Islet of Langerhans (tissue), 1 donor: ENCODE measurements at regions not wholly inside any gene's neighbourhood (a gene's known extent, or its start where the extent isn't known, plus 50 kb on each side); places are given as distances from the start of the nearest gene placed in this dataset.
A peak's percentile ranks its signal among the peaks of the same experiment; 100 is the strongest.

ENCODE experiments used
- FAIRE-seq: peaks from one replicate; lab custom pipeline; 2011; peaks lifted over from hg19 to GRCh38; lab: Jason Lieb, UNC

- FAIRE-seq = no peak
These were observed 161.7 kb downstream of the PLPP3 start for GRCh38 chr1:56417646-56418045.

DNA sequence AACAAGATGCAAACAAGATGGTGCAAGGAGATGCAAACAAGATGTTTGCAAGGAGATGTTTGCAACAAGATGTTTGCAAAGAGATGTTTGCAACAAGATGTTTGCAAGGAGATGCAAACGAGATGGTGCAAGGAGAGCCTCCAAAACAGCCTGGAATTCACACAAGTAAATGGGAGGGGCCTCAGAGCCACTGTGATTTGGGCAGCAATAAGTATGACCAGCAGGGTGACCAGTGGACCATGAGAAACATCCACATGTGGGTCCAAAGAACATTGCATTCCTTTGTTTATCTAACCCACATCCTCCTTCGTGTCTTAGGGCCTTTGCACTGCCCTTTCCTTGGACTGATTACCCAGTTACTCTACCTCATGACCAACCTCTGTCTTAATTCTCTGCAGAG is 162.9 kb downstream of the PLPP3 start:
- FAIRE-seq = no peak

DNA sequence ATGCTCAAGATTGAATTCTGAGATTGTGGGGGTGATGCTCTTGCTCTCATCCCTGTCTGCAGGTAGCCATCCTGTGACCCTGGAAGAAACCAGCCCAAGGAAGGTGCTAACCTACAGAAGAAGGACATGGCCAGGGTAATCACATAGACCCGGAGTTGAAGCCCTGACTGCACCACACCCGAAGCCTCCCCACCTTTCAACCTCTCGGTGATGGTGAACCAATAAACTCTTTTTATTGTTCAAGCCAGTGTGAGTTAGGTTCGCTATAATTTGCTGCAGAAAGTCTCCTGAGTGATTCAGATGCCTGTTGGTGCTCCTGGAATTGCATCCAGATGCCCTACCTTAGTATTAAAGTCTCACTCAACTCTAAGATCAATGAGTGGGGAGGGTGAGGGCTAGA is 163.6 kb downstream of the PLPP3 start:
- no peak for FAIRE-seq

- FAIRE-seq = no peak
These were observed 164.1 kb downstream of the PLPP3 start for GRCh38 chr1:56415258-56415657.

DNA sequence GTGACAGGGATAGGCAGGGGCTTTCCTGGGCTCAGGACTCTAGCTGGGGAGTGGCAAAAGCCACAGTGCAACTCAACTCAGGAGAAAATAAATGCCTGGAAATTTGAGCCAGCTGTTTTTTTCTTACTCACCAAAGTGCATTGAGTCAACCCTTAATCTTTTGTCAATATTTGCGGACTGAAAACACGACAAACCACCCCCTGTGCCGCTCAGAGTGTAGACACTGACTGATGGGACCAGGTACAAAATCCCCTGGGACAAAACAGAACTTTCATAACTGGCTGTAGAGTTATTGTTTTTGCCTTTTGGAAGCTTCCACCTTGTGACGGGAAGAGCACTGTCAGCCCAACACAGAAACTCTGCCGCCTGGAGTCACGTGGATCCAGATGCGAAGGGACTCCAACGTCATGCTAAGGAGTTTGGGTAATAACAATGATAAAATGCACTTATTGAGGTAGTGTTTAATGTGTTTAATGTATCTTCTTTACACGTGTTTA is 164.6 kb downstream of the PLPP3 start:
- FAIRE-seq = peak; percentile 85

- FAIRE-seq = no peak
These were observed 165.6 kb downstream of the PLPP3 start for GRCh38 chr1:56413671-56414199.

GRCh38 chr1:56411484-56412180 is 167.7 kb downstream of the PLPP3 start:
- no peak for FAIRE-seq

DNA sequence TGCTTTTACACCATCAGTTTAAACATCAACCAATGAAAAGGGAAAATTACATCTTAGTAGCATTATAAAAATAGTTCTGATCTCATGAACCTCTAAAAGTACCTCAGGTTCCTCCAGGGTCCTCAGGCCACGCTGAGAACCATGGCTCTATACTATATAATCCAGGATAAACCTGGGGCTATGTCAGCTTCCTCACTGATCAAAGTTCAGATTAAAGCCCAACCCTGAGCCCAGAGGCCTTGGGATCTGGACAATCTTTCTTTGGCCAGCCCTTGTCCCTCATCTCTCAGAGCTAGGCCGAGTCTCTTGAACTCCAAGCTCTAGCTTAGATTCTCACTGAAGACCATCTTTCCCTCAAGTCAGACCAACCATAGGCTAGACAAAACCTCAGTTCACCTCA is 168.3 kb downstream of the PLPP3 start:
- FAIRE-seq = no peak

DNA sequence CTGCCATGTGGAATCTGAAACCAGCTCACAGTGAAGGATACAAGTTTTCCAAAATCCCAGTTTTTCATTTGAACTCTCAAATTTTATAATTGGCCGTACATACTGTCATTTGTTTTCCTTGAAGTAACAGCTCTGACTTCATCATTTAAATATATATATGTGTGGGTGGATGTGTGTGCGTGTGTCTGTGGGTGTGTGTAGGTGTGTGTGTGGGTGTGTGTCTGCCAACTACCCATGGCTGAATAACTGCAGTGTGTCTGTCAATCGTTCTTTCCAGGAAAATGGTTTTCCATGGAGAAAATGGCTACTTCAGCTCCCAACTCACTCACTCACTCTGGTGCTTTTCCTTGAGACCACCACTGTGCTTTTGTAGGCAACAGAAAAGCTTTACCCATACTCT is 169.0 kb downstream of the PLPP3 start:
- FAIRE-seq = no peak

GRCh38 chr1:56409112-56409691 is 170.2 kb downstream of the PLPP3 start:
- FAIRE-seq = no peak

GRCh38 chr1:56406821-56407220 is 172.5 kb downstream of the PLPP3 start:
- no peak for FAIRE-seq

- FAIRE-seq = no peak
These were observed 174.8 kb downstream of the PLPP3 start for GRCh38 chr1:56404561-56405030.

DNA sequence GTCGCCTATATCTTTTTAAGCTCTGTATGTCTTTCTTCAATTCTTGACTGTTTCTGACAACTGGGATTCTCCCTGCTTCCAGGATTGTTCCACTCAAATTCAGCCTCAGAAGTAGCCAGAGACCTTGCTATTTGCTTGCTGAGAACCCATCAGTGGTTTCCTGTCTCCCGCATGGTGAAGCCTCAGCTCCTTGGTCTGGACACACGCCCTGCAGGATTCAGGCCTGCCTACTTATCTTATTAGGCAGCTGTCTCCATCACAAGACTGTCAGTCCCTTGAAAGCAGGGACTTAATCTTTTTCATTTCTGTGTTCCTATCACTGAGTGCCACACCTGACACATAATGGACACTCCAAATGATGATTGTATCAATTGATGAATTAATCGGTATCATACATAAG is 175.3 kb downstream of the PLPP3 start:
- FAIRE-seq = no peak

- FAIRE-seq = no peak
These were observed 176.0 kb downstream of the PLPP3 start for GRCh38 chr1:56403321-56403720.

DNA sequence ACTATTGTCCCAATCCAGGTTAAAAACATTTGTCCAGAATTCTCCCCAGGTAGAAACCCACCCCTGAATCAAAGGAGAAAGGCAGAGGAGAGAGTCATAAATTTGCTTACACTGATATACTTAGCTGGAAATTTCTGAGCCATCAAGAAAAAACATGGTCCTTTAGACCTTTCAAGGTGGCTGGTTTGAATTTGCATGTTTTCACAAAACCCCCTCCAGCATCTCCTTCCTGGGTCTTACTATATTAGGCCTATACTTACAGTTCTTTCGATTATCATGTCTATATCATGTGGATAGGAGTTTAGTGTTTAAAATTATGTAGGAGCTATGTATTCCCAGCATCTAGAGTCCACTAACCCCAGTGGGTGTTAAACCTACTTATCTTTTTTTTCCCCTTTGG is 178.2 kb downstream of the PLPP3 start:
- no peak for FAIRE-seq

DNA sequence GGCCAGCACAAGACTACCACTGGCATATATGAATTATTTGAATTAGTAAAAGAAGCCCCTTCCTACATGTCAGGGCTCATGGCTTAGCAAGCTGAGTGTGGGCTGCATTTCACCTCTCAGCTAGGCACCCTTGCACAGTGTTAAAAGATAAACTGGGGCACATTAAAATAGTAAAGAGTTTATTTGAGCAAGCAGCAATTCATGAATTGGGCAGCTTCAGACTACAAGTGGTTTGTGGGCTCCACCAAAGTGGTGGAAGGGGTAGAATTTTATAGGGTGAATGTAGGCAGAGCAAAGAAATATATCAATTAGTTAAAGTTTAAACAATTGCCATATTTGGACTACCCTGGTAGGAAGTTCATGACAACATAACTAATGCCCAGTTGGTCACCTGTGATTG is 178.8 kb downstream of the PLPP3 start:
- no peak for FAIRE-seq

- no peak for FAIRE-seq
These were observed 179.6 kb downstream of the PLPP3 start for GRCh38 chr1:56399795-56400194.

- no peak for FAIRE-seq
These were observed 180.0 kb downstream of the PLPP3 start for GRCh38 chr1:56399326-56399725.

GRCh38 chr1:56397811-56398231 is 181.5 kb downstream of the PLPP3 start:
- peak; percentile 49 for FAIRE-seq

- FAIRE-seq = no peak
These were observed 182.0 kb downstream of the PLPP3 start for GRCh38 chr1:56397409-56397808.

DNA sequence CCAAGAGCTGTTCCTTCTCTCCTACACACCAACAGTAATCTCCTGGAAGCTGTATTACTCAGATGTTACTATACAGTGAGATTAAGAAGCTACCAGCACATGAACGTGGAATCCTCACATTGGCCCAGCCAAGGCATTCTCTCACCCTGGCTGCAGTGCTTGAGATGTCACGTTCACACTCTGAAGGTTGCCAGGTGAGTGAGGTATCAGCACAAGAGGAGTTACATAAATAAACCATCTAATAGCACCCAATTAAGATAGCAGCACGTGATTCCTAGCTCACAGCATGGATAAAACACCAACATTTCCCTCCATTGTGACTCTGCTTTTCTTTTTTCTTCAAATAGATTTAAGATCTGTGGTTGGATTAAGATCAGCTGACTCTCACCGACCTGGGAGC is 182.8 kb downstream of the PLPP3 start:
- FAIRE-seq = no peak

- FAIRE-seq = no peak
These were observed 183.6 kb downstream of the PLPP3 start for GRCh38 chr1:56395776-56396175.

- FAIRE-seq = no peak
These were observed 185.1 kb downstream of the PLPP3 start for GRCh38 chr1:56394298-56394697.
